Breast epithelium (tissue), 3 donors: ENCODE measurements at regions not wholly inside any gene's neighbourhood (a gene's known extent, or its start where the extent isn't known, plus 50 kb on each side); places are given as distances from the start of the nearest gene placed in this dataset.

Experiments used
- CTCF ChIP-seq, 3 donors: fragments of 450-650 bp; IDR thresholded peaks; one replicate each; pipeline ENCODE4 v1.5.1; 2016 to 2017; ENCODE audit warnings: antibody characterized with exemption in 3 of 3, mild to moderate bottlenecking in 3 of 3, moderate library complexity in 3 of 3
- POLR2A ChIP-seq: fragments of 450-650 bp; IDR thresholded peaks from one replicate; pipeline ENCODE4 v1.6.1; 2016; ENCODE audit warnings: antibody characterized with exemption, mild to moderate bottlenecking, moderate library complexity

- TF ChIP-seq CTCF (IDR thresholded peaks at IDR 0.05), result no peak
- no peak for TF ChIP-seq POLR2A
Measured at GRCh38 chr3:117671722-117672318, 962.2 kb downstream of the TUSC7 start.
